Glomerular visceral epithelial cell (primary cell): ENCODE measurements at regions not wholly inside any gene's neighbourhood (a gene's known extent, or its start where the extent isn't known, plus 50 kb on each side); places are given as distances from the start of the nearest gene placed in this dataset.

ENCODE experiments used
- DNase-seq: peaks from one replicate; pipeline ENCODE4 v3.0.0-alpha.2; 2016; ENCODE audit errors: extremely low spot score

DNA sequence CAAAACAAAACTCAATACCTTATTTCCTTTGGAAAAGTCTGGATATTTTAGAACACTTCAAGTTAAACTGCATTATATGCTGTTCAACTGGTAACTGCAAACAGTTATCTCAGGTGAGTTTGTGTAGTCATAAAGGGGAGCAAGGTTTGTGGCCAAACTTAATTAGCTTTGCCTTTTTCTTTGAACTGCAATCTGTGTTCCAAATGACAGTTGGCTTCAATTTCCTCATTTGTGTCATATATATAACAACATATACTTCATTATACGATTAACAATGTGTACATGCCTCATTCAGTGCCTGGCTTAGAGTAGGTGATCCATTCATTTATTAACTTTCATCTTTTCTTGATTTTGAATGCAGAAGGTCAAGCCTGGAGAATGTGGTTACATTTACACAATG lies 55.8 kb downstream of the KCNE4 start:
- no peak for DNase-seq

DNA sequence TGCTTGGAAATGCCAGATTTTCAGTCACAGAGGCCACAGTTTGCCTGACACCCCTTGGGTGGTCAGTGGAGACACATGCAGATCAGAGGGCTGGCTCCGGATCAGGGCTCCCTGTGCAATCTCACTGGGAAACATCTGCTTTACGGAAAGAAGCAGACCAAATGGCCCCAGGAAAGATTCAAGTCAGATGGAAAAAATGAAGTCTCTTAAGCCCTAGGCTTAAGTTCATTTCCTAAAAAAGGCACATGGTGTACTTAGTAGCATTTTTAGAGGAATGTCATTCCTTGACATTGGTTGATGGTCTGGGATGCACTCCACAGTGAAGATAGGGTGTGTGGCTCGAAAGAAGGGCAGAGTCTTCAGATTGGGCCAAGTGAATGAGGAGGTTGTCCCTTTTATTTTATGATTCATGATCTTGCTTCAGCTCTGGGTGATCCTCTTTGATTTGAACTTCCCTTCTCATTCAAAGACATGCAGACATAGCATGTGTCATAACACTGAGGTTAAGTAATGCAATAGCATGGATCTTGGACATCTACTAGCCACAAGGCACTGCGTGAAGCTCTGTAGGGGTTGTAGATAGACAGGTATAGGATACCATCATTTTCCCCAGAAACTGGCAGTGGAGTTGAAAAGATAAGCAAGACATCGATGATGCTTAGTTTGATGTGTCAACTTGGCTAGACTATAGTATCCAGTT lies 56.5 kb downstream of the KCNE4 start:
- no peak for DNase-seq

DNA sequence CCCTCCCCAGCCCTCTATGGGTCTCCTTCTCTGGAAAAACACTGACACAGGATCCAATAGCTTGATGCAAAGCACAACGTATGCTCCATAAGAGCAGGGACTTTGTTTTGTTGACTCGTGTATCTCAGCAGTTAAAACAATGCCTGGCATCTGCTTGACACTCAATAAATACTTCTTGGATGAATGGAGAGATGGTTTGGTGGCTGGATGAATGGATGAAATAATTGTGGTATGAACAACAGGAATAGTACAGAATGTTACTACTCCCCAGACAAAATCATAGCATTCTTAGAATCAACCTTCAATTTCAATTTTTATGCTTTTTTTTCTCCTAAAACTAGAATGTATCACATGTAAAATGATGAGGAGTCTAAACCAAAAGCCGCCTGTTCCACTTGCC lies 57.4 kb downstream of the KCNE4 start:
- no peak for DNase-seq

DNA sequence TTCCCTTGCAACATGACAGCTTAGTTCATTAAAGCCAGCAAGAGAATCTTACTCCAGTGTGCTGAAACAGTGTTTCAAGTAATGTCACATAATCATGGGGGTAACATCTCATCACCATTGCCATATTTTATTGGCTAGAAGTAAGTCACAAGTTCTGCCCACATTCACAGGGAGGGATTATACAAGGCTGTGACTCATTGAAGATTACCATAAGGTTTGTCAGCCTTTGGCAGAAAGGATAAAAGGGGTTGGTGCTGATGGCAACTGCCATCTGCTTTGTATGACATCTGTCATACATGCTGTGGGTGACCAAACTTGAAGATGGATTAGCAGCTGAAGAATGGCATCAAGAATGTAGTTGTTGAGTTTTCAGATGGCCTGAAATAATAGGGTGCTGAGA lies 61.2 kb downstream of the KCNE4 start:
- DNase-seq = no peak

DNA sequence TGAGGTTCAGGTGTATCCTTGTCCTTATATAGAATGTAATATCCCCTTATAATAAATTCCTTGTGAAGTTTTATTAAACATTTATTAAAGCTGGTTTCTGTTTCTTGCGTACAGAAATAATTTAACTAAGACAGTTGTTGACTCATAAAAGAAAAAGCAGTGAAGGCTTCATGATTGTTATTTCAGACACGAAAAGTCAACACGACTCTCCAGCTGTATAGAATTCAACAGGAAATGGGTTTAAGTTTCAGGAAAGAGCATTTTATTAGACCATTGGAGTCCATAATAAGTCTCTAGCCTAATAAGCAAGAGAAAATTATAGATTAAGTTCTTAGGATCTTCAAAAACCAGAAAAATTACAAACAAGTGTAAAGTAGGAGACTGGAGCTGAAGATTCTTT lies 62.2 kb downstream of the KCNE4 start:
- DNase-seq = no peak

DNA sequence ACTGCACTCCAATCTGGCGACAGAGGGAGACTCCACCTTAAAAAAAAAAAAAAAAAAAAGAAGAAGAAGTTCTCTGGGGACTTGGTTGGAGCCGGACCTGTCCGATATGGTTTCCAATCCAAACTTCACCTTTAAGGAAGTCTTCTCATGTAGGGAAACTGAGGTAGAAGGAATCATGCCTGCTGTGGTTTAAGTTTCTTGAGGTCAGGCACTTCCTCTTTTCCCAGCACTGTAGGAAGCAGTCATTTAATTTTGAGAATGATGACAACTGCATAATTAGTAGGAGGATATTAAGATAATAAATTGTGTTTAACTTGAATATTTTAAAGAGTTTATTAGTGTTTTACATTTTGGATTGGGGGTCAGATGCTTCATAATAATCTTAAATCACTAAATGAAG lies 62.9 kb downstream of the KCNE4 start:
- DNase-seq = no peak

DNA sequence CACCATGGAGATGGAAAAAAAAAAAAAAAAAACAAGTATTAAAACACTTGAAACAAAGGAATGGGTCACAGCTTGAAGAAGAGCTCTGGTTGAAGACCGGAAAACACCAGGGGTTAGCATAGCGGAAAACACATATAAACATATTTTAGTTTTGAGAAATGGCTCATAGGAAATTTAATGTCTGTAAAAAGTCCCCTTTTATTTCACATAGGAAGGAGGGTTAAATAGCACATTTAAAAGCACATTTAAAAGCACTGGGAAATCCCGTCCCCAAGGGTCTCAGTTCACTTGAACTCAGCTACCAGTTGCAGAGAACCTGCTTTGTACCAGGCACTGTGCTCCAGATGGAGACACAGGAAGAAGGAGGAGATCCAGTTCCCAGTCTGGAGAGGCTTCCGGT lies 65.5 kb downstream of the KCNE4 start:
- DNase-seq = no peak

DNA sequence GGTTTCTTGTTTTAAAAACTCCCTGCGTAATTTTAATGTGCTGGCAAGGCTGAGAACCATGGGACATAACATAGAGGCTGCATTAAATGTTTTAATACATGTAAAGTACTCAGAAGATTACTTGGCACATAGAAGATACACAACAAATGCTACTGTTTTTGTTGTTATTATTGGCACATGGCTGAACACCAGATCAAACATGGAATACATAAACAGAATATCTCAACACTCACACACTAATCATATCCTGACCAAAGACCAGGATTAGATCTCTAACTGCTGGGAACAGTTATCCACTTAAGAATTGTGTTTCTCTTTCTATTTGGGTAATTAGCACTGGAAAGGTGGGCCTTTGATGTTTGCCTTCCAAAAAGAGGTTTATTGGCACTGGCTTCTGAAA lies 69.3 kb downstream of the KCNE4 start:
- no peak for DNase-seq

DNA sequence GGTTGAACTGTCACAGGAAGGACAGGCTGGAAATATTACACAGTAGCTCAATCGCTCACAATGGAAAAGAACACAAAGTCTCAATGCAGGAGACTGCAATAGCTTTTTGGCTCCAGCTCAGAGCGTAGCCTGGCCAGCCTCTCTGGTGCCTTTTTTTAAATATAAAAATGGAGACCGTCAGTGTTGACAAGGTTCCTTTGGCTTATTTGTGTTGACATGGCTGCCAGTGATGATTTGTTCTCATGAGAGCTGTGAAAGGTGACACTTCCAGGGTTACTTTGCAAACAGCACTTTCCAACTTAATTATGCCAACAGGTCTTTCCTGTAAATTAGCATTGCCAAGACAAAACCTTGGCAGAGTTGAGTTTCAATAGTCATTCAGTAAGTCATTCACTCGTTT lies 70.8 kb downstream of the KCNE4 start:
- DNase-seq = no peak

DNA sequence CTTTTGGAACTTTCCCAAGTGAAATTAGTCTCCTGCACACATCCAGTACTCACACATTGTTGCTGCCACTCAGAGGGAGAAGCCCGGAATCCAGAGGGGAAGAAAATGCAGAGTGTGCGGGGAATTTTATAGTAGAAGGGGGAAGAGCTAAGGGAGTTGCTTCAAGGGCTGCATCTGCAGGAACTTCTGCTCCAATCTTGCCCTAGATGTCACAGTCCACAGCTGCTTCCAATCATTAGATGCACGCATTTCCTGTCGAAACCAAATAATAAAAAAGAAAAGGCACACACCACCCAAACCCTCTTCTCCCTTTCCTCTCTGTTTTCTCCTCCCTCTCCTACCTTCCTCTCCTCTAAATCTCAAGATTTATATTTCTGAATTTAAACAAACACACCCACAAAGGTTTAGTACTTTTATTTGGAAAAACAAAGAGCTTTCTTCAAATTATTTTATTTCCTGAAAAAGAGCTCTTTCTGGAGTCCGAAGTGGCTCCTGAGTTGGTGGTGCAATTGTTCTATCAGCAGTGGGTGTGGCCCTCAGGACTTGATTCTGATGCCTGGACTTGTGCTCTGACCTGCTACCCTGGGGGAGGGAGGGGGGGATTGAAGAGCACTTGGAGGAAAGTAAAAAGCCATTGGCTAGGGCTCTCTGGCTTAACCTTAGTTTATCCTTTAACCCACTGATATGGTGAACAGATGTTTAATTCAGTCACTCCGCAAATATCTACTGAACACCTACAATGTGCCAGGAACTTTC lies 72.0 kb downstream of the KCNE4 start:
- no peak for DNase-seq

DNA sequence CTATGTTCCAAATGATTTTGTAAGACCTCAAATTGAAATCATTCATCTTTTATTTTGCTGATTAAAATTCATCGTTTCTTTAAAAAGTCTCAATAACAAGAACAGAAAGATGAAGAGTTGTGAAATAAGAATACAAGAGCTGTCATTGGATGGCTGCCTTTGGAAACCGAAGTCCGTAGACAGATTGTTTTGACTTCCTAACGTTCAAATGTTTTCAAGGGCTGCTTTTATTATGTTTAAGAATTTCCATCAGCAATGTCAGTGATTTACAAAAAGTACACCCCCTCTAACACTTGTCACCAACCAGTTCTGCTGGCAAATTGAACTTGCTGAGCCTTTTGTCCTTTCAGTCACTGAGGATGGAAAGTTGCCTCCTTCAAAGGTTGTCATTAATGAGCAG lies 89.6 kb downstream of the KCNE4 start:
- DNase-seq = no peak

DNA sequence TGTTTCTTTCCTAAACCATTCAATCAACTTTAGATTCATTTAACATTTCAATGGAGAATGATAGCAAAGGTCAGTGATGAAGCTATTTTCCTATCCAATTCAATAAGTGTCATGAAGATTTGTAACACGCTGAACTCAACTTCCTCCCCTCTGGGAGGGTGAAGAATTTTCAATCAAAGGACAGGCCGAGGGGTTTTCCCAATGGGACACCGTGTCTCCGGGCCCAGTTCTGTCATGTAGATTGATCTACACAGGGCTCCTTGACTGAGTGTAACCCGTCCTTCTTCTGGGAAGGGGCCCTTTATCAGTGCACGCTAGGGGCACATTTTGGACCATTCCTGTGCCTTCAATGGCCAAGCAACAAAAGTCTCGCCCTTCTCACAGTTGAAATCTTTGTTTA lies 90.1 kb downstream of the KCNE4 start:
- DNase-seq = no peak

DNA sequence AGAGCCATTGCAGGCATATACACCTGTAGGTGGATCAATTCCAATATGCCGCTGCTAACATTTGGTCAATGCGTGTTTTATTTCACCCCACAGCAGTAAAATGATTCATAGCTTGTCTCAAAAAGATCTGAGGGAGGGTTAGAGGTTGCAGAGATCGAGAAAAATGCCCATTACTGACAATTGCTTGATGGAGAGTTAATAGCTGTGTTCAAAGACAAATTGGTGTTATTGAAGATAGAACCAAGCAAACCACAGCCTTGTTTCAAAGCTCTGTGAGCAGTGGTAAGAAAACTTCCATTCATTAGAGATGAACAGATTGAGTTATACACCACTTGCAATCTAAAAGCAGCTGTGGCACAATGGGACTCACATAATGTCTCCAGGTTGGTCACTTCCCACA lies 95.4 kb downstream of the KCNE4 start:
- no peak for DNase-seq

DNA sequence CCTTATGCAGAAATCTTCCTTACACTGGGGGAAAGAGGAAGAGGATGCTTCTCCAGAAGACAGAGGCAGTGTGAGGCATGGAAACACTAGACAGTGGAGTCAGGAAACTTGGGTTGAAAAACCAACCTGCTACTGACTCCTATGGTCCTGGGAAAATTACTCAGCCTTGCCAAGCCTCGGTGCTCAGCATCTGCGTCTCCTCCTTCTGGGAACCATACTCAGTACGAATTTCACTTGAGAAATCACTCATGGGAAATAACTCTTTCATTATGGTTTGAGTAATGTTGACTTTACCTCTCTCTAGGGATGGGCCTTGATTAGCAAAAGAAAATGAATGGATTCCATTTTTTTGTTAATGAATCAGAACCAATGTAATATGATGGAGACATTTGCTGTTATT lies 96.5 kb downstream of the KCNE4 start:
- no peak for DNase-seq

DNA sequence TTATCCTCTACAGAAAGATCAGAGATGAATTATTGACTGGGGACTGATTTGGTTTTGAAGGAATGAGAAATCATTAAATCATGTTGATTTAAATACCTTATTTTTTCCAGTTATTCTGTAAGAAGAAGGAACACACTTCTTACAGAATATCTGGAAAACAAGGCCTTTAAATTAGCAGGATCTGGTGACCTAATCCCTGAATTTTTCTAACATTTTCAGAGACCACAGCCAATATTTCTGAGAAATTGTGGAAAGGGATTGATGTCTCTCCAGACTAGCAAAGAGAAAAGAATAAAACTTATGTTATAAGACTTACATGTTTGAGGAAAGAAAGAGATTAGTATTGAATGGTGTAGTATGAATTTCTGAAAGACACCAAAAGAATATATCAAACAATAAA lies 104.0 kb downstream of the KCNE4 start:
- no peak for DNase-seq

DNA sequence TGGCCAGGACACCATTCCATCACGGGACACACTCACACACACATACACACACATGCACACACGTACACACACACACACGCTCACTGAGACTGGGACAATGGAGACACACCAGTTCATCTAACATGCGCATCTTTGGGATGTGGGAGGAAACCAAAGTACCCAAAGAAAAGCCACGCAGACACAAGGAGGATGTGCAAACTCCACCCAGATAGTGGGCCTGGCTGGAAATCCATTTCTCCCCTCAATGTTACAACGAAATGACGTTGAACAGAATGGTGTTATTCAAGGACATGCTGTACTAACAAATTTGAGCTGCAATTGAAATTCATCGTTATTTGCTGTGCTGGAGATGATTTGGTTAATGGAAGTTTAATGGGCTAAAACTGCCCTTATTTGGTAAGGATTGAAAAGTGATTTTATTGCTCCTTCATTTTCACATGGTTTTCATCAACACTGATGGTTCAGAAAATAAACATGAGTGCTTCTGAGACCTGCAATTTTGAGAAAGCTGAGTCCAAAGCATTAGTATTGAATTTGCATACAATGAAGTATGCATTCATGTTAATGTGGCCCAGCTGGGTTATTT lies 110.0 kb downstream of the KCNE4 start:
- no peak for DNase-seq

DNA sequence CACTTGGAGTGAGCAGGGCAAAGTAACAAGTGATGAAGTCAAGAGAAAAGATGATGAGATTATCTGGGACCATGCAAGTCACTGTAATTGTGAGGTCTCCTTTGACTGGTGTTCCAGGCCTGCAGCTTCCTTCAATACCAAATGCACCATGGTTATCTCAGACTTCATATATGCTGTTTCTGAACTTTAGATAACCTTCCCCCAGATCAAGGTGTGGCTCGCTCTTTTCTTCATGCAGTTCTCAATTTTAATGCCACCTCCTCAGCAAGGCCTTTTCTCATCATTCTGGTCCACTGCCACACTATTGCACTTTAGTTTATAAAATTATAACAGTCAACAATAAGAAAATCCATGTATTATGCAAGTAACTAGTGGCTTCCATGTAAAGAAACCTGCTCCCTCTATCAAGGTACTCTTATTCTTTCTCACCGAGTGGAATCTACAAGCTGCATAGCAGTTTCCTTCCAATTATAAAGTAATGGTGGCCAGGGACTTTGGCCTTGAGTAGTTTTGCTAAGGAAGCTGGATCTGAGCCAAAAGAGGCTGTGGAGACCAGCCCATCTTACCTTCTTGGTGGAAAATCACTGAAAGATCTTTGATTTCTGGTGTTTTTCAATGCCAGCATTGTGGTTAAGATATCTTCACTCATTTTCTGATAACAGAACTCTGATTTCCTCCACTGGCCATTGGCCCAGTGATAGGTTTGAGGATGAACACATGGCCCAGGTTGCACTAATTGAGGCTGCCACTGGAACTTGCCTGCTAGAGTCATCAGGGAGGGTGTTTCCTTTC lies 113.6 kb downstream of the KCNE4 start:
- DNase-seq = no peak

DNA sequence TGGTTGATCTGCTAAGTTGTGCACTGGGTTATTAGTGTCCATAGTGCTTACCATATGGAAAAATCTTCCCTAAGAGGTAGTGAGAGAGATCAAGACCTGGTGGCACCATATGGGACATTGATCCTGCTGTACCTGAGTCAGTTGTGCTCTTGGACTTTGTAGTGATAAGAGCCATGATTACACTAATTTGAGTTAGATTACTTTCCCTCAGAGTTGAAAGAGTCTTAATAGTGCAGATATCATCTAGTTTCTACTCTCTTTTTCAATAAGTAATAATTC lies 114.2 kb downstream of the KCNE4 start:
- DNase-seq = no peak

DNA sequence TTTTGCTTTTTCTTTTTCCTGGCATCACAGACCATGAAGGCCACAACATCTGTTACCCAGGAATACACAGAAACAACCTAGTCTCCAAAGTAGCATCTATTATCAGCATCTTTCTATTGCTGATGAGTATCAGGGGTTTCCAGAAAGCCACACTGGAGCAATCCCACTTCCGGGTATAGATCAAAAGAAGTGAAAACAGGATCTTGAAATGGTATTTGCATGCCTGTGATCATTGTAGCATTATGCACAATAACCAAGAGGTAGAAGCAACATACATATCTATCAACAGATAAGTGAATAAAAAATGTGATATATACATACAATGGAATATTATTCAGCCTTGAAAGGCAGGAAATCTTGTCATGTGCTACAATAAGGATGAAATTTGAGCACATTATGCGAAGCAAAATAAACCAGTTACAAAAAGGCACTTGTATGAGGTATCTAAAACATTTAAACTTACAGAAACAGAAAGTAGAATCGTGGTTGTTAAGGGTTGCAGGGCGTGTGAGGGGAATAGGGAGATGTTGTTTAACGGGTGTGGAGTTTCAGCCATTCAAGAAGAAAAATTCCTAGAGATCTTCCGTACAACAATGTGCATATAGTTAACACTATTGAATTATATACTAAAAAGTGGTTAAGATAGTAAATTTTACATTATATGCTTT lies 115.1 kb downstream of the KCNE4 start:
- DNase-seq = no peak

DNA sequence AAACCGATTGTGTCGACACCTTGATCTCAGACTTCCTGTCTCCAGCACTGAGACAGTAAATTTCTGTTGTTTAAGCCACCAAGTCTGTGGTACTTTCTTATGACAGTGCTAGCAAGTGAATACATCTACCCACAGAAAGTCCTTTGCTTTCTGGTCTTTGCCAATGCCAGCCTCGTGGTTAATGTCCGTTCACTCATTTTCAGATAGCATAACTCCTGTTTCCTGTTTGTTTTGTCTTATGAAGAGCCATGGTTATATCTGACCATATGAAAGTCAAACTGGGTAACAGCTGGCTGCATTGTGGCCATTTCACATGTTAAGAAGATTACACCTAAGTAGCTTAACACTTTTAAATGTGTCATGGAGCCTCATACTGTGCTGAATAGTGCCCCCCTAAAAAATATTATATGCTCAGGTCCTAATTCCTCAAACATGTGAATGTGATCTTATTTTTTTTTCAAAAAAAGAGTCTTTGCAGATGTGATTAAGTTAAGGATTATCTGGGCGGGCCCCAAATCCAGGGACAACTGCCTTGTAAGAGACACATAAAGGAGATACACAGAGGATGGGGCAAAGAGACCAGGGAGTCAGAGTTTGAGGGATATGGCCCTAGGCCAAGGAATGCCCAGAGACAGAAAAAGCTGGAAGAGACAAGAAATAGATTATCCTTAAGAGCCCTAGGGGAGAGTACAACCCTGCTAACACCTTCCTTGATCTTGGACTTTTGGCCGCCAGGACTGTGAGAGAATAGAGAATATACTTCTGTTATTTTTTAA lies 118.0 kb downstream of the KCNE4 start:
- no peak for DNase-seq

DNA sequence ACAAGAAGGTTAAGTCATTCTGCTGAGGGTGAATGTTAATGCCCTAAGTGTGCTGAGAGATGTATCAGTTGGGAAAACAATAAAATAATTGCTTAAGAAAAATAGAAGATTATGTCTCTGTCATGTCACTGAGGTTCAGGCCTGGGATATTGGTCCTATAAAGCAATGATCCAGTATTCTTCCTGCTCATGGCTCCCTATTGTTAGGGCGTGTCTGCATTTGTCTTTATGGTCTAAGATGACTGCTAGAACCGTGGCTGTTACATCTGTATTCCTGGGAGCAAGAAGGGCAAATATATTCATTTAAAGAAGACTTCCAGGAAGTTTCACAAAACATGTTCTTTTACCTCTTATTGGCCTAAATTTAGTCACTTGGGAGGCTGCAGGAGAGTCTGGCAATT lies 125.0 kb downstream of the KCNE4 start:
- DNase-seq = no peak

DNA sequence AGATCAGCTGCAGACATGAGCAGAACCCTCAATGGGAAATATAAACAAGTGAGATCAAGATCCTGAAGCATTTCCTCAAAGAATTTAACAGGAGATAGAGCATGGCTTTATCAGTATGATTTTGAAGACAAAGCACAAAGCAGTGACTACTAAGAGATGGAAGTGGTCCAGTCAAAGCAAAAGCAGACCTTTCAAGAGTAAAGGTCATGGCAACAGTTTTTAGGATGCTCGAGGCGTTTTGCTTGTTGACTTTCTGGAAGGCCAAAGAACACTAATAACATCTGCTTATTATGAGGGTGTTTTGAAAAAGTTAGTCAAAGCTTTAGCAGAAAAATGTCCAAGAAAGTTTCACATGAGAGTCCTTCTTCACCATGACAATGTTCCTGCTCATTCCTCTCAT lies 128.5 kb downstream of the KCNE4 start:
- no peak for DNase-seq
